ENCODE measurements at regions not wholly inside any gene's neighbourhood (a gene's known extent, or its start where the extent isn't known, plus 50 kb on each side); places are given as distances from the start of the nearest gene placed in this dataset.
A peak's percentile ranks its signal among the peaks of the same experiment; 100 is the strongest.
"Not testable (repeated sequence)": the region's sequence is repeated elsewhere in the genome, so short reads cannot be mapped to it uniquely, and the experiment has no call there.

GRCh38 chr19:23597661-23598060, 89.4 kb downstream of the ZNF675 start:
- DNase-seq (ENCODE audit: low read depth), result no peak

- DNase-seq (ENCODE audit: low read depth), result peak; percentile 20
Observed at GRCh38 chr19:23596872-23597271, 90.1 kb downstream of the ZNF675 start.

- DNase-seq (ENCODE audit: low read depth), result not testable (repeated sequence)
Observed at GRCh38 chr19:23594311-23594710, 92.7 kb downstream of the ZNF675 start.

GRCh38 chr19:23587546-23587945, 99.5 kb downstream of the ZNF675 start:
- peak; percentile 35 for DNase-seq (ENCODE audit: low read depth)

GRCh38 chr19:23577501-23577900, 109.5 kb downstream of the ZNF675 start:
- no peak for DNase-seq (ENCODE audit: low read depth)

- no peak for DNase-seq (ENCODE audit: low read depth)
Observed at GRCh38 chr19:23571175-23571574, 115.8 kb downstream of the ZNF675 start.

- DNase-seq (ENCODE audit: low read depth), result not testable (repeated sequence)
Observed at GRCh38 chr19:23568116-23568515, 118.9 kb downstream of the ZNF675 start.

- DNase-seq (ENCODE audit: low read depth), result no peak
Observed at GRCh38 chr19:23565256-23565655, 121.8 kb downstream of the ZNF675 start.

GRCh38 chr19:23563326-23563725, 123.7 kb downstream of the ZNF675 start:
- no peak for DNase-seq (ENCODE audit: low read depth)

- DNase-seq (ENCODE audit: low read depth), result no peak
Observed at GRCh38 chr19:23561341-23561740, 125.7 kb downstream of the ZNF675 start.

GRCh38 chr19:23560051-23560450, 127.0 kb downstream of the ZNF675 start:
- no peak for DNase-seq (ENCODE audit: low read depth)

- DNase-seq (ENCODE audit: low read depth), result peak; percentile 76
Observed at GRCh38 chr19:23558541-23558940, 128.5 kb downstream of the ZNF675 start.

- DNase-seq (ENCODE audit: low read depth), result no peak
Observed at GRCh38 chr19:23557381-23557780, 129.6 kb downstream of the ZNF675 start.

GRCh38 chr19:23554548-23554947, 132.5 kb downstream of the ZNF675 start:
- peak; percentile 94 for DNase-seq (ENCODE audit: low read depth)

- DNase-seq (ENCODE audit: low read depth), result peak; percentile 93
Observed at GRCh38 chr19:23550102-23550501, 136.9 kb downstream of the ZNF675 start.

- DNase-seq (ENCODE audit: low read depth), result peak; percentile 86
Observed at GRCh38 chr19:23547816-23548430, 139.1 kb downstream of the ZNF675 start.

- DNase-seq (ENCODE audit: low read depth), result no peak
Observed at GRCh38 chr19:23547156-23547555, 139.9 kb downstream of the ZNF675 start.

GRCh38 chr19:23543351-23543750, 143.7 kb downstream of the ZNF675 start:
- no peak for DNase-seq (ENCODE audit: low read depth)

GRCh38 chr19:23542562-23542961, 144.4 kb downstream of the ZNF675 start:
- no peak for DNase-seq (ENCODE audit: low read depth)

- DNase-seq (ENCODE audit: low read depth), result no peak
Observed at GRCh38 chr19:23541991-23542390, 145.0 kb downstream of the ZNF675 start.

GRCh38 chr19:23540180-23540579, 144.9 kb upstream of the ZNF91 start:
- DNase-seq (ENCODE audit: low read depth), result not testable (repeated sequence)

GRCh38 chr19:23539499-23539898, 144.2 kb upstream of the ZNF91 start:
- no peak for DNase-seq (ENCODE audit: low read depth)

GRCh38 chr19:23537136-23537535, 141.9 kb upstream of the ZNF91 start:
- DNase-seq (ENCODE audit: low read depth), result peak; percentile 48

GRCh38 chr19:23536341-23536740, 141.1 kb upstream of the ZNF91 start:
- peak; percentile 32 for DNase-seq (ENCODE audit: low read depth)
